ENCODE measurements at regions not wholly inside any gene's neighbourhood (a gene's known extent, or its start where the extent isn't known, plus 50 kb on each side); places are given as distances from the start of the nearest gene placed in this dataset.

- Histone ChIP-seq H3K27ac (ENCODE audit: control insufficient read depth, insufficient read depth, low read length) (no peak overlapping the region), H3K9ac (ENCODE audit: control insufficient read depth, extremely low read depth, insufficient read depth, low read length) (no peak overlapping the region), H3K9me3 (ENCODE audit: control insufficient read depth, low read depth, low read length) (no peaks in the 10 kb centered on the region), H4K20me1 (ENCODE audit: control insufficient read depth, extremely low read depth, insufficient read depth, low read length) (no peaks in the 10 kb centered on the region), H3K27me3 (ENCODE audit: control insufficient read depth, extremely low read depth, insufficient read depth, low read length) (no peaks in the 10 kb centered on the region), H3K4me2 (ENCODE audit: control insufficient read depth, extremely low read depth, insufficient read depth, low read depth, low read length) (no peak overlapping the region), H3K79me2 (ENCODE audit: control insufficient read depth, insufficient read depth, low read length) (no peaks in the 10 kb centered on the region), H3K4me3 (ENCODE audit: control insufficient read depth in 2 of 3, extremely low read depth in 1 of 3, insufficient read depth in 2 of 3, low read depth in 1 of 3, low read length in 3 of 3) (no peak overlapping the region), H3K4me1 (ENCODE audit: control insufficient read depth, extremely low read depth, insufficient read depth, low read length) (no peaks in the 10 kb centered on the region), H3K9me1 (ENCODE audit: control insufficient read depth, extremely low read depth, insufficient read depth, low read length) (no peaks in the 10 kb centered on the region), H2AFZ (ENCODE audit: control insufficient read depth, low read length) (no peak overlapping the region), H3K36me3 (ENCODE audit: control insufficient read depth in 2 of 2, extremely low read depth in 1 of 2, insufficient read depth in 2 of 2, low read length in 2 of 2) (no peaks in the 10 kb centered on the region)
- FAIRE-seq (no peak), DNase-seq (ENCODE audit: low read depth, low spot score) (no peak)
- dilution Hi-C loops (cut with MboI; ENCODE audit: extremely low pct_ligation_motif_present, low sequenced_read_pairs) = no loop called here
- TF ChIP-seq EZH2 (IDR thresholded peaks at IDR 0.05; ENCODE audit: low read length) (no peak), CTCF (optimal IDR thresholded peaks at IDR 0.05 in 1 of 3, IDR thresholded peaks at IDR 0.05 in 1 of 3, conservative IDR thresholded peaks at IDR 0.05 in 1 of 3; ENCODE audit: extremely low read depth in 1 of 3, insufficient read depth in 2 of 3, low read length in 3 of 3) (no peak)
Measured at GRCh38 chr5:20340126-20340525, 352.1 kb upstream of the CDH18 start.

GRCh38 chr5:20335978-20336377 lies 348.0 kb upstream of the CDH18 start:
- Histone ChIP-seq H4K20me1 (ENCODE audit: control insufficient read depth, extremely low read depth, insufficient read depth, low read length) (no peaks in the 10 kb centered on the region), H3K79me2 (ENCODE audit: control insufficient read depth, insufficient read depth, low read length) (no peaks in the 10 kb centered on the region), H3K9ac (ENCODE audit: control insufficient read depth, extremely low read depth, insufficient read depth, low read length) (no peak overlapping the region), H3K4me2 (ENCODE audit: control insufficient read depth, extremely low read depth, insufficient read depth, low read depth, low read length) (no peak overlapping the region), H3K9me3 (ENCODE audit: control insufficient read depth, low read depth, low read length) (no peaks in the 10 kb centered on the region), H3K4me3 (ENCODE audit: control insufficient read depth in 2 of 3, extremely low read depth in 1 of 3, insufficient read depth in 2 of 3, low read depth in 1 of 3, low read length in 3 of 3) (no peak overlapping the region), H3K27me3 (ENCODE audit: control insufficient read depth, extremely low read depth, insufficient read depth, low read length) (no peaks in the 10 kb centered on the region), H3K27ac (ENCODE audit: control insufficient read depth, insufficient read depth, low read length) (no peak overlapping the region), H3K4me1 (ENCODE audit: control insufficient read depth, extremely low read depth, insufficient read depth, low read length) (no peaks in the 10 kb centered on the region), H2AFZ (ENCODE audit: control insufficient read depth, low read length) (no peak overlapping the region), H3K36me3 (ENCODE audit: control insufficient read depth in 2 of 2, extremely low read depth in 1 of 2, insufficient read depth in 2 of 2, low read length in 2 of 2) (no peaks in the 10 kb centered on the region), H3K9me1 (ENCODE audit: control insufficient read depth, extremely low read depth, insufficient read depth, low read length) (no peaks in the 10 kb centered on the region)
- no peak for DNase-seq (ENCODE audit: low read depth, low spot score)
- dilution Hi-C loops (cut with MboI; ENCODE audit: extremely low pct_ligation_motif_present, low sequenced_read_pairs) = no loop called here
- FAIRE-seq = no peak
- TF ChIP-seq EZH2 (IDR thresholded peaks at IDR 0.05; ENCODE audit: low read length) (no peak), CTCF (optimal IDR thresholded peaks at IDR 0.05 in 1 of 3, IDR thresholded peaks at IDR 0.05 in 1 of 3, conservative IDR thresholded peaks at IDR 0.05 in 1 of 3; ENCODE audit: extremely low read depth in 1 of 3, insufficient read depth in 2 of 3, low read length in 3 of 3) (peak in 1 of 3 experiments; percentile 16)
